Mucosa of descending colon (tissue), 3 donors: ENCODE measurements at regions not wholly inside any gene's neighbourhood (a gene's known extent, or its start where the extent isn't known, plus 50 kb on each side); places are given as distances from the start of the nearest gene placed in this dataset.

Experiments
- ATAC-seq: fragments of 200-7000 bp; cut with Tn5 transposase; one replicate; pipeline ENCODE4 v1.9.1; 2020; ENCODE audit warnings: mild to moderate bottlenecking, moderate library complexity
- DNase-seq, 3 donors: peaks; one replicate each; pipeline ENCODE4 v3.0.0-alpha.2; 2020
- H3K36me3 ChIP-seq: fragments of 200-600 bp; one replicate; pipeline ENCODE4 v1.8.0; 2021; ENCODE audit warnings: low read depth, mild to moderate bottlenecking
- H3K4me1 ChIP-seq: fragments of 200-600 bp; one replicate; pipeline ENCODE4 v1.8.0; 2021; ENCODE audit warnings: low read depth, mild to moderate bottlenecking
- H3K4me3 ChIP-seq: fragments of 200-600 bp; one replicate; pipeline ENCODE4 v1.8.0; 2021; ENCODE audit warnings: mild to moderate bottlenecking
- H3K9me3 ChIP-seq: fragments of 200-600 bp; one replicate; pipeline ENCODE4 v1.8.0; 2021; ENCODE audit warnings: mild to moderate bottlenecking
- intact Hi-C, 2 donors: fragments of 100-400 bp; cut with DNase I in 1 of 2; cut with micrococcal nuclease in 1 of 2; formaldehyde crosslinking; loops; one replicate each; pipeline versions ENCODE4 v1.11.0 to v1.11.1; 2022; cut with DNase I, micrococcal nuclease
- TF ChIP-seq, protein P1 (sequence below): fragments of 200-600 bp; IDR thresholded peaks from one replicate; pipeline ENCODE4 v1.8.0; 2022; ENCODE audit warnings: antibody characterized with exemption, mild to moderate bottlenecking
- donor health status: DM: no; HTN: no; CAD: no; lungs with moderate emphysema.
- donor health status: DM: no; HTN: no; CAD: no.
- donor health status: DM: no; HTN: yes; CAD: no.

- Histone ChIP-seq H3K4me3 (no peak overlapping the region), H3K4me1 (no peaks in the 10 kb centered on the region), H3K36me3 (no peaks in the 10 kb centered on the region), H3K9me3 (no peaks in the 10 kb centered on the region)
- intact Hi-C loops = no loop called here
- no peak for DNase-seq
- TF ChIP-seq, protein P1, sequence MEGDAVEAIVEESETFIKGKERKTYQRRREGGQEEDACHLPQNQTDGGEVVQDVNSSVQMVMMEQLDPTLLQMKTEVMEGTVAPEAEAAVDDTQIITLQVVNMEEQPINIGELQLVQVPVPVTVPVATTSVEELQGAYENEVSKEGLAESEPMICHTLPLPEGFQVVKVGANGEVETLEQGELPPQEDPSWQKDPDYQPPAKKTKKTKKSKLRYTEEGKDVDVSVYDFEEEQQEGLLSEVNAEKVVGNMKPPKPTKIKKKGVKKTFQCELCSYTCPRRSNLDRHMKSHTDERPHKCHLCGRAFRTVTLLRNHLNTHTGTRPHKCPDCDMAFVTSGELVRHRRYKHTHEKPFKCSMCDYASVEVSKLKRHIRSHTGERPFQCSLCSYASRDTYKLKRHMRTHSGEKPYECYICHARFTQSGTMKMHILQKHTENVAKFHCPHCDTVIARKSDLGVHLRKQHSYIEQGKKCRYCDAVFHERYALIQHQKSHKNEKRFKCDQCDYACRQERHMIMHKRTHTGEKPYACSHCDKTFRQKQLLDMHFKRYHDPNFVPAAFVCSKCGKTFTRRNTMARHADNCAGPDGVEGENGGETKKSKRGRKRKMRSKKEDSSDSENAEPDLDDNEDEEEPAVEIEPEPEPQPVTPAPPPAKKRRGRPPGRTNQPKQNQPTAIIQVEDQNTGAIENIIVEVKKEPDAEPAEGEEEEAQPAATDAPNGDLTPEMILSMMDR = no peak
- no peak for ATAC-seq
Measured at GRCh38 chrX:34559325-34559724, 97.8 kb downstream of the TMEM47 start.

DNA sequence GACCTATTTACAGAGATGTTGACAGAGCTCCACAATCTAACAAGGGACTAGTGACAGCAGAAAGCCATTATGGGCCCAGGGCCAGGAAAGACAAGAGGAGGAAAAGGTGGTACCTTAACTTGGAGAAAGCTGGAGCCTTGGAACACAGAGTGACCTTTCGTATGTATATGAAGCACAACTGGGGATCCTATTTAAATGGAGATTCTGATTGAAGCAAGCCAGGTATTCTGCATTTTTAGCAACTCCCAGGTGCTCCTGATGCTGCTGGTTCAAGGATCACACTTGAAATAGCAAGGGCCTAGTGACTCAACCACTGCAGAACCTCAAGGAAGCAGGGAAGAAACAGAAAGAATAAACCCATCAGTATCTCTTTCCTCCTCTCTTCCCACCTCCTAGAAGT, 99.4 kb downstream of the TMEM47 start:
- Histone ChIP-seq H3K4me3 (no peak overlapping the region), H3K9me3 (no peaks in the 10 kb centered on the region), H3K36me3 (no peaks in the 10 kb centered on the region), H3K4me1 (no peaks in the 10 kb centered on the region)
- ATAC-seq = no peak
- TF ChIP-seq, protein P1 = no peak
- DNase-seq = no peak
- intact Hi-C loops = no loop called here

DNA sequence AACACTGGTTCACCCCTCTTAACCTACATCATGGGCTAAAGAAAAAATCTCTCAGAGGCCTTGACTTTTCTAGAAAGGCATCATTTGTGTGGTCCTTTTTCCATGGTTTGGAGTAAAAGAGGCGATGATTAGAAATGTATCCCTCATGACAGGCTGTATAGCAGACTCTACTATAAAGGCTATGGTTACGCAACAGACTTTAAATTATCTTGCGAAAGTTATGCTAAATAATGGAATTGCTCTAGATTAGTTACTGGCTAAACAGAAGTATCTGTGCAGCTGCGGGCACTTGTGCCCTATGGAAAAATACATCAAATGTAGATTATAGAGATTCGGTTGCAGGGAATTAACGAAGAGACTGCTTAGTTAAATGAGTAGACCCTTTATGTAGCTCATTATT, 101.6 kb downstream of the TMEM47 start:
- no peaks in the 10 kb centered on the region for H3K36me3 ChIP-seq
- no peak overlapping the region for H3K4me3 ChIP-seq
- H3K9me3 ChIP-seq = no peaks in the 10 kb centered on the region
- intact Hi-C loops = no loop called here
- no peak for DNase-seq
- H3K4me1 ChIP-seq = no peaks in the 10 kb centered on the region
- no peak for ATAC-seq
- TF ChIP-seq, protein P1 = no peak

- no peaks in the 10 kb centered on the region for H3K9me3 ChIP-seq
- H3K4me1 ChIP-seq = no peaks in the 10 kb centered on the region
- no peak for DNase-seq
- H3K4me3 ChIP-seq = no peak overlapping the region
- no peaks in the 10 kb centered on the region for H3K36me3 ChIP-seq
- intact Hi-C loops = no loop called here
- no peak for ATAC-seq
- TF ChIP-seq, protein P1 = no peak
Measured at GRCh38 chrX:34546366-34546765, 110.7 kb downstream of the TMEM47 start.

GRCh38 chrX:34528081-34528480, 129.0 kb downstream of the TMEM47 start:
- no peaks in the 10 kb centered on the region for H3K36me3 ChIP-seq
- DNase-seq (no peak), ATAC-seq (no peak)
- no peaks in the 10 kb centered on the region for H3K4me1 ChIP-seq
- intact Hi-C loops = no loop called here
- TF ChIP-seq, protein P1 = no peak
- no peaks in the 10 kb centered on the region for H3K9me3 ChIP-seq
- H3K4me3 ChIP-seq = no peak overlapping the region

- TF ChIP-seq, protein P1 = no peak
- H3K4me3 ChIP-seq = no peak overlapping the region
- intact Hi-C loops = no loop called here
- H3K36me3 ChIP-seq = no peaks in the 10 kb centered on the region
- no peak for ATAC-seq
- no peaks in the 10 kb centered on the region for H3K9me3 ChIP-seq
- H3K4me1 ChIP-seq = no peaks in the 10 kb centered on the region
- no peak for DNase-seq
Measured at GRCh38 chrX:34521563-34521962, 135.5 kb downstream of the TMEM47 start.
